ES-I3 (cell line): ENCODE measurements at regions not wholly inside any gene's neighbourhood (a gene's known extent, or its start where the extent isn't known, plus 50 kb on each side); places are given as distances from the start of the nearest gene placed in this dataset.

Source experiments
- H3K36me3 ChIP-seq: 2 replicates; pipeline ENCODE4 v1.6.1; 2013; ENCODE audit warnings: mild to moderate bottlenecking, low read length, control low read depth, moderate library complexity; ENCODE audit not compliant: insufficient read depth
- H3K4me1 ChIP-seq: 2 replicates; pipeline ENCODE4 v1.6.1; 2013; ENCODE audit warnings: mild to moderate bottlenecking, control low read depth, low read length; ENCODE audit not compliant: insufficient read depth
- H3K9ac ChIP-seq: 2 replicates; pipeline ENCODE4 v1.6.1; 2013; ENCODE audit warnings: low read depth, mild to moderate bottlenecking, low read length, moderate library complexity
- H3K9me3 ChIP-seq: 2 replicates; pipeline ENCODE4 v1.6.1; 2013; ENCODE audit warnings: mild to moderate bottlenecking, low read length, moderate library complexity; ENCODE audit not compliant: control insufficient read depth, insufficient read depth

GRCh38 chr14:28656704-28657255 is 109.8 kb upstream of the FOXG1 start:
- no peak overlapping the region for H3K9ac ChIP-seq

GRCh38 chr14:28661171-28661772 is 105.3 kb upstream of the FOXG1 start:
- no peaks in the 10 kb centered on the region for H3K9me3 ChIP-seq
- H3K4me1 ChIP-seq = peaks cover 15% of the 10 kb centered on the region
- no peaks in the 10 kb centered on the region for H3K36me3 ChIP-seq
- peak overlapping the region; percentile 40 for H3K9ac ChIP-seq

More at GRCh38 chr14:28656704-28657255, 109.8 kb upstream of the FOXG1 start:
- peaks cover 14% of the 10 kb centered on the region for H3K4me1 ChIP-seq
- H3K9me3 ChIP-seq = no peaks in the 10 kb centered on the region
- no peaks in the 10 kb centered on the region for H3K36me3 ChIP-seq

- no peaks in the 10 kb centered on the region for H3K9me3 ChIP-seq
- H3K9ac ChIP-seq = no peak overlapping the region
- no peaks in the 10 kb centered on the region for H3K36me3 ChIP-seq
- peaks cover 6% of the 10 kb centered on the region; the same call in 1 of the 2 replicates for H3K4me1 ChIP-seq
Observed at GRCh38 chr14:28666961-28667360, 99.6 kb upstream of the FOXG1 start.

GRCh38 chr14:28671425-28671824 is 95.2 kb upstream of the FOXG1 start:
- no peaks in the 10 kb centered on the region for H3K9me3 ChIP-seq
- H3K36me3 ChIP-seq = no peaks in the 10 kb centered on the region
- 0 out of 2 replicates have a peak, but pooled peaks cover 3% of the 10 kb centered on the region for H3K4me1 ChIP-seq
- H3K9ac ChIP-seq = no peak overlapping the region

- Histone ChIP-seq H3K9me3 (no peaks in the 10 kb centered on the region), H3K9ac (no peak overlapping the region), H3K36me3 (no peaks in the 10 kb centered on the region), H3K4me1 (0 out of 2 replicates have a peak, but pooled peaks cover 4% of the 10 kb centered on the region)
Observed at GRCh38 chr14:28673056-28673455, 93.5 kb upstream of the FOXG1 start.

GRCh38 chr14:28676479-28676878 is 90.1 kb upstream of the FOXG1 start:
- 0 out of 2 replicates have a peak, but pooled peaks cover 4% of the 10 kb centered on the region for H3K4me1 ChIP-seq
- H3K9me3 ChIP-seq = no peaks in the 10 kb centered on the region
- H3K36me3 ChIP-seq = no peaks in the 10 kb centered on the region
- H3K9ac ChIP-seq = no peak overlapping the region

GRCh38 chr14:28677381-28677780 is 89.2 kb upstream of the FOXG1 start:
- no peaks in the 10 kb centered on the region for H3K9me3 ChIP-seq
- H3K36me3 ChIP-seq = no peaks in the 10 kb centered on the region
- no peak overlapping the region for H3K9ac ChIP-seq
- H3K4me1 ChIP-seq = 0 out of 2 replicates have a peak, but pooled peaks cover 4% of the 10 kb centered on the region

- Histone ChIP-seq H3K4me1 (0 out of 2 replicates have a peak, but pooled peaks cover 4% of the 10 kb centered on the region), H3K36me3 (no peaks in the 10 kb centered on the region), H3K9me3 (no peaks in the 10 kb centered on the region; the same call in 1 of the 2 replicates), H3K9ac (no peak overlapping the region)
Observed at GRCh38 chr14:28678887-28679286, 87.7 kb upstream of the FOXG1 start.

GRCh38 chr14:28681681-28682080 is 84.9 kb upstream of the FOXG1 start:
- Histone ChIP-seq H3K9ac (no peak overlapping the region), H3K9me3 (no peaks in the 10 kb centered on the region; the same call in 1 of the 2 replicates), H3K36me3 (no peaks in the 10 kb centered on the region), H3K4me1 (no peaks in the 10 kb centered on the region)

- Histone ChIP-seq H3K4me1 (no peaks in the 10 kb centered on the region), H3K9ac (no peak overlapping the region), H3K36me3 (no peaks in the 10 kb centered on the region), H3K9me3 (no peaks in the 10 kb centered on the region)
Observed at GRCh38 chr14:28690029-28690692, 76.4 kb upstream of the FOXG1 start.

- no peaks in the 10 kb centered on the region for H3K36me3 ChIP-seq
- no peaks in the 10 kb centered on the region for H3K9me3 ChIP-seq
- H3K4me1 ChIP-seq = no peaks in the 10 kb centered on the region
- H3K9ac ChIP-seq = no peak overlapping the region
Observed at GRCh38 chr14:28695109-28695508, 71.5 kb upstream of the FOXG1 start.

- Histone ChIP-seq H3K9ac (no peak overlapping the region), H3K9me3 (no peaks in the 10 kb centered on the region), H3K36me3 (no peaks in the 10 kb centered on the region)
Observed at GRCh38 chr14:28701733-28702132, 64.9 kb upstream of the FOXG1 start.

GRCh38 chr14:28703482-28703881 is 63.1 kb upstream of the FOXG1 start:
- Histone ChIP-seq H3K4me1 (no peaks in the 10 kb centered on the region), H3K36me3 (no peaks in the 10 kb centered on the region), H3K9me3 (no peaks in the 10 kb centered on the region), H3K9ac (no peak overlapping the region)

More at GRCh38 chr14:28701733-28702132, 64.9 kb upstream of the FOXG1 start:
- H3K4me1 ChIP-seq = no peaks in the 10 kb centered on the region

GRCh38 chr14:28704153-28704552 is 62.4 kb upstream of the FOXG1 start:
- Histone ChIP-seq H3K9ac (no peak overlapping the region), H3K36me3 (no peaks in the 10 kb centered on the region), H3K4me1 (no peaks in the 10 kb centered on the region), H3K9me3 (no peaks in the 10 kb centered on the region)

GRCh38 chr14:28707814-28708213 is 58.8 kb upstream of the FOXG1 start:
- H3K36me3 ChIP-seq = no peaks in the 10 kb centered on the region
- H3K9me3 ChIP-seq = no peaks in the 10 kb centered on the region
- H3K4me1 ChIP-seq = no peaks in the 10 kb centered on the region
- no peak overlapping the region for H3K9ac ChIP-seq
